ENCODE measurements at regions not wholly inside any gene's neighbourhood (a gene's known extent, or its start where the extent isn't known, plus 50 kb on each side); places are given as distances from the start of the nearest gene placed in this dataset.

GRCh38 chr2:34414856-34415255, 815.8 kb upstream of the FAM98A start (continued):
- TF ChIP-seq, protein P1, sequence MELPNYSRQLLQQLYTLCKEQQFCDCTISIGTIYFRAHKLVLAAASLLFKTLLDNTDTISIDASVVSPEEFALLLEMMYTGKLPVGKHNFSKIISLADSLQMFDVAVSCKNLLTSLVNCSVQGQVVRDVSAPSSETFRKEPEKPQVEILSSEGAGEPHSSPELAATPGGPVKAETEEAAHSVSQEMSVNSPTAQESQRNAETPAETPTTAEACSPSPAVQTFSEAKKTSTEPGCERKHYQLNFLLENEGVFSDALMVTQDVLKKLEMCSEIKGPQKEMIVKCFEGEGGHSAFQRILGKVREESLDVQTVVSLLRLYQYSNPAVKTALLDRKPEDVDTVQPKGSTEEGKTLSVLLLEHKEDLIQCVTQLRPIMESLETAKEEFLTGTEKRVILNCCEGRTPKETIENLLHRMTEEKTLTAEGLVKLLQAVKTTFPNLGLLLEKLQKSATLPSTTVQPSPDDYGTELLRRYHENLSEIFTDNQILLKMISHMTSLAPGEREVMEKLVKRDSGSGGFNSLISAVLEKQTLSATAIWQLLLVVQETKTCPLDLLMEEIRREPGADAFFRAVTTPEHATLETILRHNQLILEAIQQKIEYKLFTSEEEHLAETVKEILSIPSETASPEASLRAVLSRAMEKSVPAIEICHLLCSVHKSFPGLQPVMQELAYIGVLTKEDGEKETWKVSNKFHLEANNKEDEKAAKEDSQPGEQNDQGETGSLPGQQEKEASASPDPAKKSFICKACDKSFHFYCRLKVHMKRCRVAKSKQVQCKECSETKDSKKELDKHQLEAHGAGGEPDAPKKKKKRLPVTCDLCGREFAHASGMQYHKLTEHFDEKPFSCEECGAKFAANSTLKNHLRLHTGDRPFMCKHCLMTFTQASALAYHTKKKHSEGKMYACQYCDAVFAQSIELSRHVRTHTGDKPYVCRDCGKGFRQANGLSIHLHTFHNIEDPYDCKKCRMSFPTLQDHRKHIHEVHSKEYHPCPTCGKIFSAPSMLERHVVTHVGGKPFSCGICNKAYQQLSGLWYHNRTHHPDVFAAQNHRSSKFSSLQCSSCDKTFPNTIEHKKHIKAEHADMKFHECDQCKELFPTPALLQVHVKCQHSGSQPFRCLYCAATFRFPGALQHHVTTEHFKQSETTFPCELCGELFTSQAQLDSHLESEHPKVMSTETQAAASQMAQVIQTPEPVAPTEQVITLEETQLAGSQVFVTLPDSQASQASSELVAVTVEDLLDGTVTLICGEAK (IDR thresholded peaks at IDR 0.05; ENCODE audit: borderline replicate concordance) = no peak
- TF ChIP-seq, protein P2, sequence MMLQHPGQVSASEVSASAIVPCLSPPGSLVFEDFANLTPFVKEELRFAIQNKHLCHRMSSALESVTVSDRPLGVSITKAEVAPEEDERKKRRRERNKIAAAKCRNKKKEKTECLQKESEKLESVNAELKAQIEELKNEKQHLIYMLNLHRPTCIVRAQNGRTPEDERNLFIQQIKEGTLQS (IDR thresholded peaks at IDR 0.05; ENCODE audit: borderline replicate concordance, extremely low read depth, low read depth, low read length) = no peak
- TF ChIP-seq IKZF2 (IDR thresholded peaks at IDR 0.05) (no peak), E2F8 (IDR thresholded peaks at IDR 0.05; ENCODE audit: low read depth, partially characterized antibody) (no peak), NFIC (IDR thresholded peaks at IDR 0.05; ENCODE audit: low read depth, low read length) (no peak)

GRCh38 chr2:34408100-34408499, 809.0 kb upstream of the FAM98A start:
- no peaks in the 10 kb centered on the region for H3K27me3 ChIP-seq (replicated peaks in 1 of 2; ENCODE audit: control insufficient read depth in 2 of 2, insufficient read depth in 2 of 2, low read length in 1 of 2)
- BruUV-seq (replicated peaks) = no TSS peak
- ChIA-PET SMC1A (ENCODE audit: uncharacterized antibody, unreplicated experiment) (no interaction called here), CTCF (no interaction called here), POLR2A (no interaction called here), RAD21 (ENCODE audit: unreplicated experiment) (no interaction called here)
- no peaks in the 10 kb centered on the region for H3K9me3 ChIP-seq (replicated peaks; ENCODE audit: control insufficient read depth, insufficient read depth, low read length)
- no peaks in the 10 kb centered on the region for H3K4me1 ChIP-seq (ENCODE audit: control insufficient read depth, insufficient read depth, low read length)
- H3K9ac ChIP-seq (ENCODE audit: control insufficient read depth, insufficient read depth, low read length) = no peak overlapping the region
- DNase-seq (ENCODE audit: low read depth, low spot score) (no peak), FAIRE-seq (no peak), ATAC-seq (peak; percentile 70)
- H2AFZ ChIP-seq (ENCODE audit: control insufficient read depth, low read depth, low read length) = no peak overlapping the region
- WGBS (ENCODE audit: insufficient coverage, insufficient replicate concordance, low lambda C conversion rate, missing lambda C conversion rate) = 1% methylated on average over 4 of the region's 4 CpGs
- no peak overlapping the region for H3K4me3 ChIP-seq
- in situ Hi-C loops (cut with MboI) = no loop called here
- no peak overlapping the region for H3K4me2 ChIP-seq (ENCODE audit: control insufficient read depth, insufficient read depth)
- no peaks in the 10 kb centered on the region for H3K79me2 ChIP-seq (ENCODE audit: control insufficient read depth, insufficient read depth, low read length)
- H3K27ac ChIP-seq (ENCODE audit: control insufficient read depth, insufficient read depth) = no peak overlapping the region
- no peaks in the 10 kb centered on the region for H4K20me1 ChIP-seq (ENCODE audit: control insufficient read depth, insufficient read depth)
- intact Hi-C loops (cut with micrococcal nuclease; ENCODE audit: unreplicated experiment) = no loop called here
- H3K36me3 ChIP-seq (ENCODE audit: control insufficient read depth in 2 of 2, insufficient read depth in 2 of 2, low read length in 1 of 2) = no peaks in the 10 kb centered on the region
- TF ChIP-seq POLR2AphosphoS2 (IDR thresholded peaks at IDR 0.05; ENCODE audit: low read depth, low read length) (no peak), E2F8 (IDR thresholded peaks at IDR 0.05; ENCODE audit: low read depth, partially characterized antibody) (no peak), IKZF2 (IDR thresholded peaks at IDR 0.05) (no peak)
- TF ChIP-seq, protein P1 (IDR thresholded peaks at IDR 0.05; ENCODE audit: borderline replicate concordance) = no peak

Data from GM12878 (cell line).